Esophagus squamous epithelium (tissue), 4 donors: ENCODE measurements at regions not wholly inside any gene's neighbourhood (a gene's known extent, or its start where the extent isn't known, plus 50 kb on each side); places are given as distances from the start of the nearest gene placed in this dataset.
"Not testable (repeated sequence)": the region's sequence is repeated elsewhere in the genome, so short reads cannot be mapped to it uniquely, and the experiment has no call there.

Experiments used
- POLR2A ChIP-seq, 4 donors: fragments of 450-650 bp; IDR thresholded peaks; one replicate each; pipeline ENCODE4 v1.6.1; 2017; ENCODE audit warnings: antibody characterized with exemption in 4 of 4, mild to moderate bottlenecking in 4 of 4, moderate library complexity in 3 of 4
- TF ChIP-seq, protein P1 (sequence below), 6 experiments: fragments of 450-650 bp in 4 of 6; fragments of 200-600 bp in 2 of 6; sonication (generic) in 2 of 6; IDR thresholded peaks; one replicate each; pipeline ENCODE4 v1.5.1; 2016 to 2019; ENCODE audit warnings: antibody characterized with exemption in 6 of 6, mild to moderate bottlenecking in 4 of 6, moderate library complexity in 4 of 6

- TF ChIP-seq, protein P1, sequence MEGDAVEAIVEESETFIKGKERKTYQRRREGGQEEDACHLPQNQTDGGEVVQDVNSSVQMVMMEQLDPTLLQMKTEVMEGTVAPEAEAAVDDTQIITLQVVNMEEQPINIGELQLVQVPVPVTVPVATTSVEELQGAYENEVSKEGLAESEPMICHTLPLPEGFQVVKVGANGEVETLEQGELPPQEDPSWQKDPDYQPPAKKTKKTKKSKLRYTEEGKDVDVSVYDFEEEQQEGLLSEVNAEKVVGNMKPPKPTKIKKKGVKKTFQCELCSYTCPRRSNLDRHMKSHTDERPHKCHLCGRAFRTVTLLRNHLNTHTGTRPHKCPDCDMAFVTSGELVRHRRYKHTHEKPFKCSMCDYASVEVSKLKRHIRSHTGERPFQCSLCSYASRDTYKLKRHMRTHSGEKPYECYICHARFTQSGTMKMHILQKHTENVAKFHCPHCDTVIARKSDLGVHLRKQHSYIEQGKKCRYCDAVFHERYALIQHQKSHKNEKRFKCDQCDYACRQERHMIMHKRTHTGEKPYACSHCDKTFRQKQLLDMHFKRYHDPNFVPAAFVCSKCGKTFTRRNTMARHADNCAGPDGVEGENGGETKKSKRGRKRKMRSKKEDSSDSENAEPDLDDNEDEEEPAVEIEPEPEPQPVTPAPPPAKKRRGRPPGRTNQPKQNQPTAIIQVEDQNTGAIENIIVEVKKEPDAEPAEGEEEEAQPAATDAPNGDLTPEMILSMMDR (IDR thresholded peaks at IDR 0.05): not testable (repeated sequence)
- TF ChIP-seq POLR2A (IDR thresholded peaks at IDR 0.05): not testable (repeated sequence)
Observed at GRCh38 chr1:200284236-200284635, 125.6 kb downstream of the ZNF281 start.
